Spleen (tissue), 7 donors: ENCODE measurements at regions not wholly inside any gene's neighbourhood (a gene's known extent, or its start where the extent isn't known, plus 50 kb on each side); places are given as distances from the start of the nearest gene placed in this dataset.

ENCODE experiments used
- POLR2A ChIP-seq, 3 donors: fragments of 450-650 bp; IDR thresholded peaks; one replicate each; pipeline ENCODE4 v1.5.1; 2017; ENCODE audit warnings: antibody characterized with exemption in 3 of 3, mild to moderate bottlenecking in 1 of 3
- POLR2AphosphoS5 ChIP-seq, 3 donors: sonication (generic); formaldehyde crosslinking; IDR thresholded peaks; one replicate each; pipeline ENCODE4 v1.5.1; 2017; ENCODE audit warnings: antibody characterized with exemption in 3 of 3
- TF ChIP-seq, protein P1 (sequence below), 11 experiments: fragments of 200-600 bp in 7 of 11; fragments of 450-650 bp in 4 of 11; sonication (generic) in 4 of 11; IDR thresholded peaks in 8 of 11; conservative IDR thresholded peaks in 3 of 11; 1 replicate in 7 of 11; 2 replicates in 4 of 11; pipeline versions ENCODE4 v1.4.0 to v1.8.0; 2016 to 2021; ENCODE audit warnings: antibody characterized with exemption in 11 of 11, inconsistent platforms in 4 of 11, mild to moderate bottlenecking in 1 of 11
- donor health status: DM: no; HTN: no; CAD: no; lungs with moderate emphysema.
- donor health status: DM: no; HTN: no; CAD: no.
- donor health status: DM: no; HTN: no; CAD: no.

DNA sequence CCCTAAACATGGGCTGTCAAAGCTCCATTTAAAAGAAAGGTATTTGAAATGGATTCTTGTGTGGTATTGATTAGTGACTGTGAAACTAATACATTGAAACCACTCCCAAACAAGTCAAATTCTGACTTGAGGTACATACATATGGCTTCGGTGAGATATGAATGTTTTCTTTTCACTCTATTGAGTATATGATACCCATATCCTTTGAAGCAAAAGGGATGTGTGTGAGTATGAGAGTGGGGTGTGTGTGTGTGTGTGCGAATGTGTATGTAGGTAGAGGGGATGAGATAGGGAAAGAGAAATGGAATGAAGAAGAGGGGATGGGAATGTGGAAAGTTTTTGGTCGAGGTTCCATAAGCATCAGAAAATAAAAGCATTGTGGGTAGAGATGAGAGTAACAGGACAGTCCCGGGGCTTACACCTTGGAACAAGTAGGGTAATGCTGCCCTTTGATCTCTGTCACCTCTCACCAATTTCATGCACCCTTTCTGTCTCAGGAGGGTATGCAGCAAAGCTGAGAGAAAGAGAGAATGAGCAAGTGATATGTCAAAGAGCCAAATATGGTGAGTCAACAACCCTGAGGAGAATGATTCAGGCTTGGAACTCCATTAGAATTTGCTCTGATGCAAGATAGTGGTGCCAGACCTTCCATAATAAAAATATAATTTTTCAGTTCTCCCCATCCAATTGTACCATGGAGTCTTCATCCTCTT, 64.0 kb upstream of the ZEB2 start:
- TF ChIP-seq POLR2A (IDR thresholded peaks at IDR 0.05) (no peak), POLR2AphosphoS5 (IDR thresholded peaks at IDR 0.05) (no peak)
- TF ChIP-seq, protein P1, sequence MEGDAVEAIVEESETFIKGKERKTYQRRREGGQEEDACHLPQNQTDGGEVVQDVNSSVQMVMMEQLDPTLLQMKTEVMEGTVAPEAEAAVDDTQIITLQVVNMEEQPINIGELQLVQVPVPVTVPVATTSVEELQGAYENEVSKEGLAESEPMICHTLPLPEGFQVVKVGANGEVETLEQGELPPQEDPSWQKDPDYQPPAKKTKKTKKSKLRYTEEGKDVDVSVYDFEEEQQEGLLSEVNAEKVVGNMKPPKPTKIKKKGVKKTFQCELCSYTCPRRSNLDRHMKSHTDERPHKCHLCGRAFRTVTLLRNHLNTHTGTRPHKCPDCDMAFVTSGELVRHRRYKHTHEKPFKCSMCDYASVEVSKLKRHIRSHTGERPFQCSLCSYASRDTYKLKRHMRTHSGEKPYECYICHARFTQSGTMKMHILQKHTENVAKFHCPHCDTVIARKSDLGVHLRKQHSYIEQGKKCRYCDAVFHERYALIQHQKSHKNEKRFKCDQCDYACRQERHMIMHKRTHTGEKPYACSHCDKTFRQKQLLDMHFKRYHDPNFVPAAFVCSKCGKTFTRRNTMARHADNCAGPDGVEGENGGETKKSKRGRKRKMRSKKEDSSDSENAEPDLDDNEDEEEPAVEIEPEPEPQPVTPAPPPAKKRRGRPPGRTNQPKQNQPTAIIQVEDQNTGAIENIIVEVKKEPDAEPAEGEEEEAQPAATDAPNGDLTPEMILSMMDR (IDR thresholded peaks at IDR 0.05 in 8 of 11, conservative IDR thresholded peaks at IDR 0.05 in 3 of 11), result no peak
